Astrocyte (in vitro differentiated cells and primary cell): ENCODE measurements at regions not wholly inside any gene's neighbourhood (a gene's known extent, or its start where the extent isn't known, plus 50 kb on each side); places are given as distances from the start of the nearest gene placed in this dataset.
"Not testable (repeated sequence)": the region's sequence is repeated elsewhere in the genome, so short reads cannot be mapped to it uniquely, and the experiment has no call there.

Source experiments
- CTCF ChIP-seq: IDR thresholded peaks from 2 replicates; pipeline ENCODE4 v1.5.1; 2011; ENCODE audit warnings: low read depth, mild to moderate bottlenecking, inconsistent platforms, low read length, moderate library complexity; ENCODE audit not compliant: insufficient read depth
- EZH2 ChIP-seq: IDR thresholded peaks from 2 replicates; pipeline ENCODE4 v1.6.1; 2012; ENCODE audit warnings: mild to moderate bottlenecking, low read length, inconsistent platforms; ENCODE audit not compliant: insufficient read depth

GRCh38 chr9:34767087-34767486 is 57.2 kb upstream of the CCL21 start:
- TF ChIP-seq CTCF, EZH2: not testable (repeated sequence)
